ENCODE measurements at regions not wholly inside any gene's neighbourhood (a gene's known extent, or its start where the extent isn't known, plus 50 kb on each side); places are given as distances from the start of the nearest gene placed in this dataset.
A peak's percentile ranks its signal among the peaks of the same experiment; 100 is the strongest.

DNA sequence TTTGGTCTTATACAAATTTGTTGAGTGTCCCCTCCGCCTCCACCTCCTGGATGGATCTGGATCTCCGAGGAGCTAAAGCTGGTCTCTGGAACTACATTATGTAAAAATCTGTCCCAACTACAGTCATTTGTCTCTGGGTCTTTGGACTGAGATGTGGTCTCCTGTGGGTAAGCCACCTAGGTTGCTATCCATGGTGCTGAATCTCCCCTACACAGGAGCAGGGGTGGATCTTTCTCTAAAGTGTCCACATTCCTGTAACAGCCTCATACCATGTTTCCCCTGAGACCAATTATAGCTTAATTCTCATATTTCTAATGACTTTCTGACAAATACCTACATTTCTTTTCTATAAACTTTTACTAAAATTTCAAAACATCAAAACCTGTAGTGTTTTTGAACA, 625.8 kb downstream of the TAFA4 start:
- TF ChIP-seq POLR2AphosphoS5 (IDR thresholded peaks at IDR 0.05; ENCODE audit: low read depth, low read length) = no peak
- no peak for TF ChIP-seq SIN3A (IDR thresholded peaks at IDR 0.05; ENCODE audit: borderline replicate concordance, insufficient read depth, low read length)
- TF ChIP-seq, protein P1, sequence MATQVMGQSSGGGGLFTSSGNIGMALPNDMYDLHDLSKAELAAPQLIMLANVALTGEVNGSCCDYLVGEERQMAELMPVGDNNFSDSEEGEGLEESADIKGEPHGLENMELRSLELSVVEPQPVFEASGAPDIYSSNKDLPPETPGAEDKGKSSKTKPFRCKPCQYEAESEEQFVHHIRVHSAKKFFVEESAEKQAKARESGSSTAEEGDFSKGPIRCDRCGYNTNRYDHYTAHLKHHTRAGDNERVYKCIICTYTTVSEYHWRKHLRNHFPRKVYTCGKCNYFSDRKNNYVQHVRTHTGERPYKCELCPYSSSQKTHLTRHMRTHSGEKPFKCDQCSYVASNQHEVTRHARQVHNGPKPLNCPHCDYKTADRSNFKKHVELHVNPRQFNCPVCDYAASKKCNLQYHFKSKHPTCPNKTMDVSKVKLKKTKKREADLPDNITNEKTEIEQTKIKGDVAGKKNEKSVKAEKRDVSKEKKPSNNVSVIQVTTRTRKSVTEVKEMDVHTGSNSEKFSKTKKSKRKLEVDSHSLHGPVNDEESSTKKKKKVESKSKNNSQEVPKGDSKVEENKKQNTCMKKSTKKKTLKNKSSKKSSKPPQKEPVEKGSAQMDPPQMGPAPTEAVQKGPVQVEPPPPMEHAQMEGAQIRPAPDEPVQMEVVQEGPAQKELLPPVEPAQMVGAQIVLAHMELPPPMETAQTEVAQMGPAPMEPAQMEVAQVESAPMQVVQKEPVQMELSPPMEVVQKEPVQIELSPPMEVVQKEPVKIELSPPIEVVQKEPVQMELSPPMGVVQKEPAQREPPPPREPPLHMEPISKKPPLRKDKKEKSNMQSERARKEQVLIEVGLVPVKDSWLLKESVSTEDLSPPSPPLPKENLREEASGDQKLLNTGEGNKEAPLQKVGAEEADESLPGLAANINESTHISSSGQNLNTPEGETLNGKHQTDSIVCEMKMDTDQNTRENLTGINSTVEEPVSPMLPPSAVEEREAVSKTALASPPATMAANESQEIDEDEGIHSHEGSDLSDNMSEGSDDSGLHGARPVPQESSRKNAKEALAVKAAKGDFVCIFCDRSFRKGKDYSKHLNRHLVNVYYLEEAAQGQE (IDR thresholded peaks at IDR 0.05; ENCODE audit: insufficient read depth in 1 of 2, low read depth in 2 of 2, low read length in 2 of 2) = peak; percentile 81 to 97
- no peak for TF ChIP-seq FOXP2 (optimal IDR thresholded peaks at IDR 0.05; ENCODE audit: borderline replicate concordance, extremely low read depth, extremely low read length, insufficient read depth)
- no peak for TF ChIP-seq TAF1 (IDR thresholded peaks at IDR 0.05; ENCODE audit: borderline replicate concordance, insufficient read depth, low read length)

DNA sequence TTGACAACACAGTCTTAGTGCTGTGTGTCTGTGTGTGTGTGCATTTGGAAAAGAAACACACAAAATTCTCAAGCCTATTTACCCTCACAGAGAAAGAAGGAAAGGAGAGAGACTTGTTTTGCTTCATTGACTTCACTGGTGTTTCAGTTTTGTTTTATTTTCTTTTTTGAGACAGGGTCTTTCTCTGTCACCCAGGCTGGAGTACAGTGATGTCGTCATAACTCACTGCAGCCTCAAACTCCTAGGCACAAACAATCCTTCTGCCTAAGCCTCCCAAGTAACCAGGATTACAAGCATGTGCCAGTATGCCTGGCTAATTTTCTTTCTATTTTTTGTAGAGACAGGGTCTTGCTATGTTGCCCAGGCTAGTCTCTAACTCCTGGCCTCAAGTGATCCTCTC, 636.9 kb downstream of the TAFA4 start:
- TF ChIP-seq SIN3A (IDR thresholded peaks at IDR 0.05; ENCODE audit: borderline replicate concordance, insufficient read depth, low read length) = no peak
- TF ChIP-seq POLR2AphosphoS5 (IDR thresholded peaks at IDR 0.05; ENCODE audit: low read depth, low read length) = no peak
- TF ChIP-seq FOXP2 (optimal IDR thresholded peaks at IDR 0.05; ENCODE audit: borderline replicate concordance, extremely low read depth, extremely low read length, insufficient read depth) = no peak
- no peak for TF ChIP-seq TAF1 (IDR thresholded peaks at IDR 0.05; ENCODE audit: borderline replicate concordance, insufficient read depth, low read length)
- TF ChIP-seq, protein P1 (IDR thresholded peaks at IDR 0.05; ENCODE audit: insufficient read depth in 1 of 2, low read depth in 2 of 2, low read length in 2 of 2) = no peak

DNA sequence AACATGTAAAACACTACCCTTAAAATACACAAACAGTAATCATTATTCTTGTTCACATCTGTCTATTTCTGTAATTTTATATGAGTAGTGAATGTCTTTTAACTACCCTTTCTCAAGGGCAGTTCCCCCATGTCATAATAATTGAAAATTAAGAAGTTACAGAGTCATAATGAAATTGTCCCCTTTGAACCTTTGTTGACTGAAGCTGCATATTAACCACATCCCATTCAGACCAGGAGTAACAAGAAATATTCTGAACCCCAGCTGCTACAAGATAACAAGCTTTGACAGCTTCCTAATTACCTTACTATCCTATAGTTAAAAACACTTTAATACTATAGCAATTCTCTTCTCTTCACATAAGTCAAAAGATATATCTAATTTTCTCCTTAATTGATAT, 635.9 kb upstream of the SUCLG2 start:
- TF ChIP-seq FOXP2 (optimal IDR thresholded peaks at IDR 0.05; ENCODE audit: borderline replicate concordance, extremely low read depth, extremely low read length, insufficient read depth) = no peak
- no peak for TF ChIP-seq POLR2AphosphoS5 (IDR thresholded peaks at IDR 0.05; ENCODE audit: low read depth, low read length)
- TF ChIP-seq TAF1 (IDR thresholded peaks at IDR 0.05; ENCODE audit: borderline replicate concordance, insufficient read depth, low read length) = no peak
- TF ChIP-seq SIN3A (IDR thresholded peaks at IDR 0.05; ENCODE audit: borderline replicate concordance, insufficient read depth, low read length) = no peak
- TF ChIP-seq, protein P1 (IDR thresholded peaks at IDR 0.05; ENCODE audit: insufficient read depth in 1 of 2, low read depth in 2 of 2, low read length in 2 of 2) = no peak

DNA sequence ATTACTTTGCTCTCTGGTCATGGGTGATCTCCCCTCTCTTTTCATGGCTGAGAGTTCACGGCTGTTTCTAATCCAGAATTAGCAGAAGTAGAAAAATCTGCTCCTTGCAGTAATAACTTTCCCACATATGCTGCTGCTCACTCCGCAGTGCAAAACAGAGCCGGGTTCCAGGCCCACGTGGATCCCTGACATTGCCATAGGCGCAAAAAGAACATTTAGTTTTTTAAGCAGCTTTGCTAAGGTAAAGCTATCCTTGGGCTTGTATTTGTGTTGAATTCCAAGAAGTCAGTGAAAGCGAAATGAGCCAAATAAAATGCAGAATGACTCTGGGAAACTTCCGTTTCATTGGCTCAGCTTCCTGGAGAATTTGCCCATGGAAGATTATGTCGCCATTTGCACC, 633.7 kb upstream of the SUCLG2 start:
- TF ChIP-seq SIN3A (IDR thresholded peaks at IDR 0.05; ENCODE audit: borderline replicate concordance, insufficient read depth, low read length) (no peak), POLR2AphosphoS5 (IDR thresholded peaks at IDR 0.05; ENCODE audit: low read depth, low read length) (no peak), FOXP2 (optimal IDR thresholded peaks at IDR 0.05; ENCODE audit: borderline replicate concordance, extremely low read depth, extremely low read length, insufficient read depth) (no peak), TAF1 (IDR thresholded peaks at IDR 0.05; ENCODE audit: borderline replicate concordance, insufficient read depth, low read length) (no peak)
- TF ChIP-seq, protein P1 (IDR thresholded peaks at IDR 0.05; ENCODE audit: insufficient read depth in 1 of 2, low read depth in 2 of 2, low read length in 2 of 2) = no peak

DNA sequence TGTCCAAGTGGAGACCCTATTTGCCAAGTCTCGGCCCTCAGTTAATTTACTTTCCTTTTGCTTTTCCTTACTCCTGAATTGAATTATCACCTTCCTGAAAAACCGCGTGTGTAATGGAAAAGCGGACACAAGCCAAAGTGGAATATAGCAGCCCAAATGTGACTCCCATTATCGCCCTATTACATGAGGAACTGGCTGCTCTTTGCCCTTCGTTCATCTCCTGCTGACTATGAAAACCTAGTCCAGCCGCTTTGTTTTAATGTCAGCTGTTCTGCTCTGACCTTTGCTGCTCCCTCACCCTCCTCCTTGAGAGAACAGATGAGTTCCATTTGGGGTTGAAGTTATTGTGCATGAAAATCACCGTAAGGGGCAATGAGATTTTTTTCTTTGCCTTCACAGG, 632.7 kb upstream of the SUCLG2 start:
- TF ChIP-seq, protein P1 (IDR thresholded peaks at IDR 0.05; ENCODE audit: insufficient read depth in 1 of 2, low read depth in 2 of 2, low read length in 2 of 2) = no peak
- no peak for TF ChIP-seq FOXP2 (optimal IDR thresholded peaks at IDR 0.05; ENCODE audit: borderline replicate concordance, extremely low read depth, extremely low read length, insufficient read depth)
- no peak for TF ChIP-seq POLR2AphosphoS5 (IDR thresholded peaks at IDR 0.05; ENCODE audit: low read depth, low read length)
- TF ChIP-seq SIN3A (IDR thresholded peaks at IDR 0.05; ENCODE audit: borderline replicate concordance, insufficient read depth, low read length) = no peak
- no peak for TF ChIP-seq TAF1 (IDR thresholded peaks at IDR 0.05; ENCODE audit: borderline replicate concordance, insufficient read depth, low read length)
